HK-2 (cell line): ENCODE measurements at regions not wholly inside any gene's neighbourhood (a gene's known extent, or its start where the extent isn't known, plus 50 kb on each side); places are given as distances from the start of the nearest gene placed in this dataset.
"Not testable (repeated sequence)": the region's sequence is repeated elsewhere in the genome, so short reads cannot be mapped to it uniquely, and the experiment has no call there.

Experiments
- DNase-seq: peaks from one replicate; pipeline ENCODE4 v3.0.0-alpha.2; 2018; ENCODE audit not compliant: unreplicated experiment

- DNase-seq, result no peak
These were observed 59.2 kb downstream of the EMX2 start for GRCh38 chr10:117601716-117602115.

- DNase-seq, result no peak
These were observed 60.5 kb downstream of the EMX2 start for GRCh38 chr10:117603081-117603480.

DNA sequence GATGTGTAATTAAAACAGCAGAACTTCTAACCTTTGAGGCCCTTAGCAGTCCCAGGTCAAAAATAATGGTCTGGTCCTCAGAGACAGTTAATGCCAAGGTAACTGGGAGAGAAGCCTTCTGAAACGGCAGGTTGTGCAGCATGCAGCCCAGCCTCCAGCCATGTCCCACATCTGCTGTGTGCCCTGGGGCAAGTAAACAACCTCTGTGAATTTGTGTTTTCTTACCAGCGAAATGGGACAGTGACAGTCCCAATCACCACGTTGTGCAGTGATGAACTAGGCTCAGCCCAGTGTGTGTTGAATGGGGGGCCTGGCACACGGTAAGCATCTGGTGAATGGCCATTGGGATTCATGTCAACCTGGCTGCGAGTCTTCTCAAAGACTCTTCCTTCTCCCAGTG lies 61.2 kb downstream of the EMX2 start:
- no peak for DNase-seq

GRCh38 chr10:117609095-117609795 lies 66.7 kb downstream of the EMX2 start:
- DNase-seq, result peak; percentile 5

GRCh38 chr10:117609796-117610170 lies 67.2 kb downstream of the EMX2 start:
- no peak for DNase-seq

DNA sequence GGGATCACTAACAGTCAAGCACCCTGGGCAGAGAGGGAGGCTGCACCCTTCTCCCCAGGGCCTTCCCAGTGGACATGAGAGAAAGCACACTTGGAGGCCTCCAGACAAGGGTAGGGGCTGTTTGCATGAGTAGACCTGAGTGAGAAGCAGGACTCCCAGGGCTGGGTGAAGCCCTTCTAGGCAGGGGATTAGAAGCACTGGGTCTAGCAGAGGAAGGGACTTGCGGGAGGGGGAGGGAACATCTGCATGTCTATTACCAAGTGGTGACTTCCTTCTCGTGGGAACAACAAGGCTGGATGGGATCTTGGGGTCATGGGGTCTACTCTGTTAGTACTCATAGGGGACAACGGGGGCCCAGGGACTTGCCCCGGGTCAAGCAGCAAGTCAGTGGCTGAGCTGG lies 67.8 kb downstream of the EMX2 start:
- DNase-seq, result no peak

- DNase-seq, result no peak
These were observed 69.6 kb downstream of the EMX2 start for GRCh38 chr10:117612113-117612512.

- DNase-seq, result no peak
These were observed 73.1 kb downstream of the EMX2 start for GRCh38 chr10:117615649-117616048.

- no peak for DNase-seq
These were observed 73.6 kb downstream of the EMX2 start for GRCh38 chr10:117616179-117616578.

DNA sequence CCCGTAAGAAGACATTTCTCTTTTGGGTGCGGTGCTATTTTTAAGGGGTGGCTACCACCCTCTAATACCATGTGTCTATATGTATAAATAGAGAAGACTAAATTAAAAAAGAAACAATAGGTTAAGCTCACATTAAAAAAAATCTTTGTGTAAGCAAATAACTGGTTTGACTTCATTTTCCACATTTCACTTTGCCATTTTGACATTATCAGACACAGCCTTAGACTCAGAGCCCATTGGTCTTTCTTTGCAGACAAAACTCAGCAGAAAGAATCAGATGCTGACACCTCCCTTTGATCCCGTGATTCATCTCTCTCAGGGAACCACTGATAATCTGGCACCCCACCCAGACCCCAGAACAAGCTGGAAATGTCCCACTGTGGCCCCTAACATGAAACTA lies 74.5 kb downstream of the EMX2 start:
- no peak for DNase-seq

DNA sequence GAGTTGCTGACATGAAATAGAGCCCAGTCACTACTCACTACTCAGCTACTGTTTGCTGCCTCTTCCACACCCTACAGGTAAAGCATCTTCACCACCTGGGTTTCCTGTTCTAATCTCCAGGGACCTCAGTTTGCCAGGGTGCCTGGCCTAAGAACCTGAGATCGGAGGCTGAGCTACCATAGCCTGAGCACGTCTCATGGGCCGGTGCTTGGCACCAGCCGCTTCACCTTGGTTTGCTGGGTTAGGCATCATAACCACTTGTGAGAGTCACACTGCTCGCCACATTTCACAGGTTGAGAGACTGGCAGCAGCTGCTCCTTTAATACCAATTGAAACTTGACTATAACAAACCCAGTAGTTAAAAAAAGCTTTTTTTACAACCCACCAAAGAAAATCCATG lies 75.1 kb downstream of the EMX2 start:
- no peak for DNase-seq

- DNase-seq, result no peak
These were observed 76.7 kb downstream of the EMX2 start for GRCh38 chr10:117619223-117619622.

DNA sequence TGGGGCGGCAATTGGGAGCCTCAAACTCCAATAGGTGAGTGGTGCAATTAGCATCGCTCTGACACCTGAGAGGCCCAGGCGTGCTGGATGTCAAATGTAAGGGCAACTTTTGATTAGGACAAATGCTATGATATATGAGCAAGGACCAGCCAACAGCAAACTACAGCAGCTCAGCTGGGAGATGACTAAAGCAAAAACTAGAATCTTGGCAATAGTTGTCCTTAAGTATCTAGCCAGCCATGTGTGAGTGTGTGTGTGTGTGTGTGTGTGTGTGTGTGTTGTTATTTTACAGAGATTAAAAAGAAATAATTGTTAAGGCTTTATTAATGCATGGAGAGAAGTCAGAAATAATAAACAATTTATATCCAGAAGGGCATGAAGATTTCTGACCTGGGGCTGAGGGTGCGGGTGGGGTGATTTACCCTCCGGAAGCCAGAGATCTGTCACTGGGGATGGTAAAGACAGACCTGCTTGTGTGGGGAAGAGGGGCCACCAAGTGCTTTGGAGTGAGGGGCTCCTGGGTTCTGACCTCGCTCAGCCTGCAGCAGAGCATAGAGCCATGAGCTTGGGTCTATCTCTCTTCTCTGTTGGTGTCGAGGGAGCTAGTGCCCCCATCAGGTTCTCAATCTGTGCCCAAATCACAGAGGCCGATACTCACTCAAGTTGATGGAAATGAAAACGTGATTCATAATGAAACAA lies 77.3 kb downstream of the EMX2 start:
- no peak for DNase-seq

DNA sequence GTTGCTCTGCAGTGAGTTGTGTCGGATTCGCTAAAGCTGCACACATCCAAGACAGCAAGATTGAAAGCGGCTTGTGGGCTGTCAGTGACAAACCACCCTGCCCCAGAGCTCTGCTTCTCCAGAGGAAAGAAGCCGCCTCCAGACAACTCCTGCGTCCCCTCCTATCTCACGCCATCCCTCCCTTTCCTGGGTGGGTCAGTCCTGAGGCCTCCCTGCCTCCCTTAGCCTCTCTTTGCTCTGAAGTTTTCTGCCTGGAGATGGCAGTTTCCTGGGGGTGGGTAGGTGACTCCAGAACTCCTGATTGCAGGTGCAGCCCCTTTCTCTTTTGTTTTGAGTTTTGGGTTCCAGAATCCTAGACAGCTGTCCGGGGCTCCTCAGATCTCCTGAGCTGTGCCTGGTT lies 78.7 kb downstream of the EMX2 start:
- DNase-seq, result no peak

- DNase-seq, result no peak
These were observed 79.4 kb downstream of the EMX2 start for GRCh38 chr10:117621795-117622420.

DNA sequence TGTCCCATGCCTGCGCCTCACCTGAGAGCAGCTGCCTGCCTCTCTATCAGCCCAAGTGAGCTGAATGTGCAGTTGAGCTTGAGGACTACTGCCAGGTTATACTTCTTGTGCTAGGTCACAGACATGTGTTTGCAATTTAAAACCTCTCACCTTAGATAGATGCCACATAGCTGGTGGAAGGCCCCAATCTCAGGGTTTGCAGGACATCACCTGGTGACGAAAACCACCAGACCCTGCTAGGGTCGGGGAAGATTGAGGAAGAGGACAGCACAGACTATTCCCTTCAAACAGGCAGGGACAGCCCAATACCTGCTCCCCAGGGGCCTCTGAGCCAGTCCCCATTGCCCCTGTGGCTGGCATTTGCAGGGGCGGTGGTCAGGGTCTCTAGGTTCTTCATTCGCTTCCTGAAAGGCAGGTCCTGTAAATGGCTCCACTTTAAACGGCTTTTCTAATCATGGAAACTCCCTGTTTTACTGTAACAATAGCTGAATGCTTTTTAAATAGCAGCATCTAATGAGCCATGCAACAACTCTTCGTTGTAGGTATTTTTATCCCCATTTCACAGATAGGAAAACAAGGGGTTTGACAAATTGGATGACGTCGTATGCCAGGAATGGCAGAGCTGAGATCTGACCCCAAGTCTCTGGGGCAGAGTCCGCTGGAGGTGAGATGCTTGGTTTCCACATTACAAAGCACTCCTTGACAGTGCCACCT lies 80.1 kb downstream of the EMX2 start:
- DNase-seq, result no peak

GRCh38 chr10:117626228-117626627 lies 83.7 kb downstream of the EMX2 start:
- no peak for DNase-seq

DNA sequence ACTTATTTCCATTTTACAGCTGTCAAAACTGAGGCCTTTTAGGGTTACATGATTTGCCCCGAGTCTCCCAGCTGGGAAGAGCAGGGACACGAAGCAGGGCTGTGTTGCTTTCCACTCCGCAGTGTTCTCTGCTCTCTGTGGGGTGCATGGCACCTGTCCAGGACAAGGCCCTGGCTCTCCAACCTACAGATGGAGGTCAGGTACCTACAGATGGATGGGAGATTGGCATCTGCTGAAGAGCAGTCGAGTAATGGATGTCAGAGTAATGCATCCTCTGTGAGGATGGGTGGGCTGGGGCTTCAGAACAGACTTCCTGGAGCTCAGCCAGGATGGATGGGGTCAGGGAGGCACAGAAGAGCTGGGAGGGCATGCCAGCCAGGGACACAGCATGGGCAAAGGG lies 85.0 kb downstream of the EMX2 start:
- DNase-seq, result no peak

- DNase-seq, result not testable (repeated sequence)
These were observed 87.2 kb downstream of the EMX2 start for GRCh38 chr10:117629717-117630116.

DNA sequence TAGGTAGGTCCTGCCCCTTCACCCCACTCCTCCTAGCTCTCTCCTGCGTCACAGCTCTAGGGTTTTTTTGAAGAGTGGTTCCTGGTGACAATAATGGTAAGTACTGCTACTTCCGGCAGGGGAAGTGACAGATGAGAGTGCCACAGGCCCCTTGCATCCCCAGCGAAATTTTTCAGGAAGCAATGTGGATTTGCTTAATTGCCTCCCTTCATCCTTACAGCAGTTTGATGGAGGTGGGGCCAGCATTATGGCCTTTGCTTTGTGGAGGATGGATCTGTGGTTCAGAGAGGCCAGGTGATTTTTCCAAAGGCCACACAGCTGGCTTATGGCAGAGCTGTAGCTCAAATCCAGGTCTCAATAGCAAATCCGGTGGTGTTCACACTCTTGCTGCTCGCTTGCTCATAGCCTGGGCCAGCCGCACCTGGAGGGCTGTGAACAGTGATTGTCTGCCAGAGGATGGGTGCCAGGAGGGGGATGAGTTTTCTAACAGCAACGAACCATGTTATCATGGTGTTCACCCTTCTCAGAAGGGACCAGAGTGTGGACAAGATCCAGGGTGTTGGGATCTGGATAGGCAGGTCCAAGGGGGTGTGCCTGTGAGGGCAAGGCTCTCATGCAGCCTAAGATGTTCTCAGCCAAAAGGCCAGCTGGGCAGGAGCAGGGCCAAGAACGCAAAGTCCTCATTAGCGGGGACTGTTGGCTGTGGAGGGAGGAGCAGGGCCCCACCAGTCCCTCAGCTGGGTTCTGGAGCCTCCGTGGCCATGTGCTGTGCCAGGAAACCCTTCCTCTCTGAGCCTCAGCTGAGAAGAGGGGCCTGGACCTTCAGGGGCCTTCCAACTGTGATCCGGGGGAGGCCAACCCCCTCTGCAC lies 89.0 kb downstream of the EMX2 start:
- no peak for DNase-seq

GRCh38 chr10:117632406-117632805 lies 89.9 kb downstream of the EMX2 start:
- no peak for DNase-seq

- DNase-seq, result no peak
These were observed 93.3 kb downstream of the EMX2 start for GRCh38 chr10:117635826-117636225.
